K562 (cell line): ENCODE measurements at regions not wholly inside any gene's neighbourhood (a gene's known extent, or its start where the extent isn't known, plus 50 kb on each side); places are given as distances from the start of the nearest gene placed in this dataset.

Experiments
- BRCA1 ChIP-seq, 2 experiments: fragments of 450-650 bp in 1 of 2; sonication (generic) in 1 of 2; formaldehyde crosslinking in 1 of 2; IDR thresholded peaks; 2 replicates each; pipeline versions ENCODE4 v1.5.0 to v1.6.1; 2017 to 2020; ENCODE audit warnings: mild to moderate bottlenecking in 1 of 2, missing genetic modification reagents in 1 of 2
- CBX8 ChIP-seq: fragments of 200-600 bp; sonication (generic); IDR thresholded peaks from 2 replicates; pipeline ENCODE4 v1.6.1; 2012; ENCODE audit warnings: borderline replicate concordance, mixed run types, low read depth, mild to moderate bottlenecking, moderate library complexity, mixed read lengths, low read length, control low read depth, inconsistent platforms; ENCODE audit not compliant: poor library complexity, severe bottlenecking; ENCODE audit errors: extremely low read depth
- CEBPG ChIP-seq, 3 experiments: fragments of 200-800 bp in 1 of 3; sonication (Bioruptor generic) in 1 of 3; sonication (generic) in 1 of 3; formaldehyde crosslinking in 1 of 3; IDR thresholded peaks in 2 of 3; conservative IDR thresholded peaks in 1 of 3; 2 replicates each; pipeline versions ENCODE4 v1.6.1 to v1.8.0; 2016 to 2022; ENCODE audit warnings: missing compliant biosample characterization in 2 of 3, missing genetic modification characterization in 2 of 3, mild to moderate bottlenecking in 1 of 3, missing genetic modification reagents in 1 of 3
- KHSRP ChIP-seq: fragments of 450-650 bp; IDR thresholded peaks from 2 replicates; pipeline ENCODE4 v1.6.1; 2017
- MLLT1 ChIP-seq, 2 experiments: fragments of 450-650 bp; IDR thresholded peaks; 2 replicates each; pipeline ENCODE4 v1.6.1; 2016
- MTA3 ChIP-seq: fragments of 450-650 bp; formaldehyde crosslinking; IDR thresholded peaks from 2 replicates; pipeline ENCODE4 v1.6.1; 2017; ENCODE audit warnings: mild to moderate bottlenecking, borderline replicate concordance
- MTF1 ChIP-seq: fragments of 250-450 bp; sonication (Bioruptor Pico); IDR thresholded peaks from 2 replicates; pipeline ENCODE4 v1.9.0; 2021; ENCODE audit warnings: moderate library complexity, mild to moderate bottlenecking, inconsistent platforms, borderline replicate concordance
- NR2C2 ChIP-seq, 2 experiments: fragments of 200-800 bp in 1 of 2; sonication (Bioruptor generic) in 1 of 2; sonication (generic) in 1 of 2; formaldehyde crosslinking in 1 of 2; IDR thresholded peaks; 2 replicates each; pipeline versions ENCODE4 v1.6.1 to v1.8.0; 2016 to 2022; ENCODE audit warnings: mild to moderate bottlenecking in 1 of 2, missing compliant biosample characterization in 1 of 2, missing genetic modification characterization in 1 of 2, missing genetic modification reagents in 1 of 2
- NR2F6 ChIP-seq: fragments of 450-650 bp; formaldehyde crosslinking; IDR thresholded peaks from 2 replicates; pipeline ENCODE4 v1.4.0; 2020; ENCODE audit warnings: mild to moderate bottlenecking
- SAP30 ChIP-seq: fragments of 200-600 bp; sonication (generic); IDR thresholded peaks from 2 replicates; pipeline ENCODE4 v1.6.1; 2012; ENCODE audit warnings: borderline replicate concordance, low read depth, mild to moderate bottlenecking, moderate library complexity, low read length, control low read depth, inconsistent platforms; ENCODE audit not compliant: insufficient read depth, poor library complexity, severe bottlenecking
- SETDB1 ChIP-seq: IDR thresholded peaks from one replicate; pipeline ENCODE4 v1.6.1; 2012; ENCODE audit warnings: low read length, control low read depth, inconsistent platforms
- SMAD1 ChIP-seq: fragments of 150-350 bp; IDR thresholded peaks from 2 replicates; pipeline ENCODE4 v1.6.1; 2014; ENCODE audit warnings: low read length, low read depth; ENCODE audit not compliant: partially characterized antibody
- SMAD4 ChIP-seq: fragments of 250-450 bp; sonication (Bioruptor Pico); conservative IDR thresholded peaks from 2 replicates; pipeline ENCODE4 v1.8.0; 2021; ENCODE audit warnings: inconsistent platforms, mild to moderate bottlenecking, moderate library complexity
- TBL1XR1 ChIP-seq, 2 experiments: IDR thresholded peaks; 2 replicates each; pipeline ENCODE4 v1.6.1; 2012; ENCODE audit warnings: improper control_type of control experiment in 2 of 2, low read length in 2 of 2, mild to moderate bottlenecking in 1 of 2
- TSC22D4 ChIP-seq: fragments of 450-650 bp; IDR thresholded peaks from 2 replicates; pipeline ENCODE4 v1.6.1; 2016; ENCODE audit warnings: missing genetic modification characterization, missing biosample characterization, control low read depth
- ZNF197 ChIP-seq: fragments of 200-800 bp; sonication (Bioruptor generic); IDR thresholded peaks from 2 replicates; pipeline ENCODE4 v1.6.1; 2016; ENCODE audit warnings: low read depth, missing genetic modification characterization, missing compliant biosample characterization
- ZNF280A ChIP-seq: fragments of 450-650 bp; IDR thresholded peaks from 2 replicates; pipeline ENCODE4 v1.6.1; 2018; ENCODE audit warnings: mild to moderate bottlenecking, low read depth; ENCODE audit not compliant: partially characterized antibody
- ZNF511 ChIP-seq: sonication (generic); formaldehyde crosslinking; IDR thresholded peaks from 2 replicates; pipeline ENCODE4 v1.8.0; 2022; ENCODE audit warnings: mild to moderate bottlenecking, missing genetic modification reagents
- ZNF699 ChIP-seq: fragments of 250-450 bp; sonication (Bioruptor Pico); IDR thresholded peaks from 2 replicates; pipeline ENCODE4 v1.8.0; 2021; ENCODE audit warnings: mild to moderate bottlenecking, moderate library complexity; ENCODE audit not compliant: insufficient replicate concordance
- TF ChIP-seq, protein P1 (sequence below): fragments of 450-650 bp; formaldehyde crosslinking; IDR thresholded peaks from 2 replicates; pipeline ENCODE4 v1.4.0; 2020; ENCODE audit warnings: mild to moderate bottlenecking, moderate library complexity

- TF ChIP-seq ZNF699 (CRISPR knock-in tag), result no peak
- no peak for TF ChIP-seq NR2F6
- TF ChIP-seq SAP30, result no peak
- no peak for TF ChIP-seq ZNF280A
- TF ChIP-seq ZNF197 (CRISPR knock-in tag), result peak; percentile 88; the same call in 1 of the 2 replicates
- peak; percentile 79 to 98 for TF ChIP-seq TBL1XR1 (IDR thresholded peaks at IDR 0.05; ENCODE audit: low read length in 2 of 2)
- no peak for TF ChIP-seq CBX8
- no peak for TF ChIP-seq MTF1 (CRISPR knock-in tag)
- no peak for TF ChIP-seq SETDB1
- TF ChIP-seq BRCA1 (IDR thresholded peaks at IDR 0.05), result no peak
- TF ChIP-seq BRCA1 (CRISPR knock-in tag; IDR thresholded peaks at IDR 0.05), result no peak
- TF ChIP-seq MLLT1 (IDR thresholded peaks at IDR 0.05), result peak in 1 of 2 experiments; percentile 95; a peak in 2 of 4 replicates
- no peak for TF ChIP-seq TSC22D4 (tag)
- TF ChIP-seq NR2C2 (CRISPR knock-in tag; IDR thresholded peaks at IDR 0.05), result no peak
- TF ChIP-seq NR2C2 (tag; IDR thresholded peaks at IDR 0.05), result peak; percentile 49; the same call in 1 of the 2 replicates
- TF ChIP-seq, protein P1, sequence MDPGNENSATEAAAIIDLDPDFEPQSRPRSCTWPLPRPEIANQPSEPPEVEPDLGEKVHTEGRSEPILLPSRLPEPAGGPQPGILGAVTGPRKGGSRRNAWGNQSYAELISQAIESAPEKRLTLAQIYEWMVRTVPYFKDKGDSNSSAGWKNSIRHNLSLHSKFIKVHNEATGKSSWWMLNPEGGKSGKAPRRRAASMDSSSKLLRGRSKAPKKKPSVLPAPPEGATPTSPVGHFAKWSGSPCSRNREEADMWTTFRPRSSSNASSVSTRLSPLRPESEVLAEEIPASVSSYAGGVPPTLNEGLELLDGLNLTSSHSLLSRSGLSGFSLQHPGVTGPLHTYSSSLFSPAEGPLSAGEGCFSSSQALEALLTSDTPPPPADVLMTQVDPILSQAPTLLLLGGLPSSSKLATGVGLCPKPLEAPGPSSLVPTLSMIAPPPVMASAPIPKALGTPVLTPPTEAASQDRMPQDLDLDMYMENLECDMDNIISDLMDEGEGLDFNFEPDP, result no peak
- peak; percentile 94 for TF ChIP-seq SMAD4 (CRISPR knock-in tag)
- no peak for TF ChIP-seq ZNF511 (CRISPR knock-in tag)
- TF ChIP-seq KHSRP, result peak; percentile 93
- TF ChIP-seq MTA3, result peak; percentile 93
- no peak for TF ChIP-seq CEBPG (CRISPR knock-in tag; IDR thresholded peaks at IDR 0.05)
- TF ChIP-seq CEBPG (tag; conservative IDR thresholded peaks at IDR 0.05 in 1 of 2, IDR thresholded peaks at IDR 0.05 in 1 of 2), result no peak
- TF ChIP-seq SMAD1, result peak; percentile 98
Measured at GRCh38 chr9:108093773-108094675, 604.5 kb upstream of the KLF4 start (continued).
